Activated CD8-positive, alpha-beta T cell treated with anti-CD3 and anti-CD28 coated beads, Interleukin-2, amount 10 ng/mL, durations not matched to agents 7 days and 5 days (primary cell): ENCODE measurements at regions not wholly inside any gene's neighbourhood (a gene's known extent, or its start where the extent isn't known, plus 50 kb on each side); places are given as distances from the start of the nearest gene placed in this dataset.

ENCODE experiments used
- ATAC-seq: fragments of 150-1000 bp; cut with Tn5 transposase; one replicate; pipeline ENCODE4 v1.10.0; 2021; ENCODE audit warnings: moderate library complexity
- CTCF ChIA-PET: fragments of 350-600 bp; sonication (Branson Sonifier 250); formaldehyde crosslinking; loops from one replicate; lab custom pipeline; 2021; ENCODE audit warnings: antibody characterized with exemption; lab: Charles Lee
- POLR2A ChIA-PET: fragments of 350-600 bp; sonication (Branson Sonifier 250); formaldehyde crosslinking; loops from one replicate; lab custom pipeline; 2021; ENCODE audit warnings: antibody characterized with exemption; lab: Charles Lee
- DNase-seq: peaks from one replicate; pipeline ENCODE4 v3.0.0-alpha.2; 2020
- H3K27ac Mint-ChIP-seq: one replicate; pipeline ENCODE4 v1.8.0; 2021; ENCODE audit warnings: mild to moderate bottlenecking, mixed read lengths
- H3K27me3 Mint-ChIP-seq: one replicate; pipeline ENCODE4 v1.8.0; 2021; ENCODE audit warnings: low read depth, mixed read lengths
- H3K36me3 Mint-ChIP-seq: one replicate; pipeline ENCODE4 v1.8.0; 2021; ENCODE audit warnings: low read depth, mixed read lengths
- H3K4me1 Mint-ChIP-seq: one replicate; pipeline ENCODE4 v1.8.0; 2021; ENCODE audit warnings: low read depth, mixed read lengths
- H3K4me3 Mint-ChIP-seq: one replicate; pipeline ENCODE4 v1.8.0; 2021; ENCODE audit warnings: mild to moderate bottlenecking, mixed read lengths
- H3K9me3 Mint-ChIP-seq: one replicate; pipeline ENCODE4 v1.8.0; 2022; ENCODE audit warnings: mixed read lengths; ENCODE audit not compliant: insufficient read depth

DNA sequence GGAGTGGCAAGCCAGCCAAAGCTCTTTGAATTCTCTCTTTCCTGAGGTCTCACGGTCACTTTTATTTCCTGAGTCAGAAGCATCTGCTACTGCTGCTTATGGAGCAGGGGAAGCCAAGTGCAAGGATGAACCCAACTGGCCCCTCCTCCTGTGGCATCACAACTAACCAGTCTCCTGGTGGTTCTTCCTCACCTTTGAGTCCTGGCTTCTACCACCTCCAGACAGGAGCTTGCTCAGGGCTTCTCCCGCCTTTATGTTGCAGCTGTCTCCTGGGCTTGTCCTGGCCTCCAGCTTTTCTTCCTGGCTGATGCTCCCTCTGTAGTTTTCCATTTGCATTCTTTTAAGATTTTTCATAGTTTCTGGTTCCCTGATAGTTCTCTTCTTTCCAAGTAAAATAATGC is 349.7 kb upstream of the NRP1 start:
- H3K36me3 Mint-ChIP-seq = no peaks in the 10 kb centered on the region
- POLR2A ChIA-PET = no interaction called here
- H3K27me3 Mint-ChIP-seq = no peaks in the 10 kb centered on the region
- H3K27ac Mint-ChIP-seq = no peak overlapping the region
- H3K4me3 Mint-ChIP-seq = no peak overlapping the region
- no peaks in the 10 kb centered on the region for H3K4me1 Mint-ChIP-seq
- ATAC-seq (no peak), DNase-seq (no peak)
- CTCF ChIA-PET = no interaction called here
- H3K9me3 Mint-ChIP-seq = peaks cover 3% of the 10 kb centered on the region

DNA sequence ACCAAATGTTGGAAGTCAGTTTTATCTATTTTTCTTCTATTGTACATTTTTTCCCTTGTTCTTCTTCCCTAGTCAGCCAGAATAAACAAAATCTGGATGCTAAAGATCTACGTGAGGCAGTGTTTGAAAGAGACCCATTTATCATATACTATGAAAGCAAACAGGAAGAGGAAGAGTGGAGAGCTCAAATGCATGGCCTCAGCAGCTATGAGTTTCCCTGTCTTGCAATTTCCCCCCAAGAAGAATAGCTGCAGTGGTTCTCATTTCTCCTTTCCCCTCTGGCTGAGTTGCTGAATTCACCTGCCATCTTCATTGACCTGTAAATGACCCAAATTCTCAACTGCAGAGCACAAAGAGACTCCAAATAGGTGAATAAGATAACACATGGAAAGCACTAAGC is 347.1 kb upstream of the NRP1 start:
- Mint-ChIP-seq H3K27ac (no peak overlapping the region), H3K27me3 (no peaks in the 10 kb centered on the region), H3K4me3 (no peak overlapping the region), H3K4me1 (no peaks in the 10 kb centered on the region), H3K9me3 (peaks cover 3% of the 10 kb centered on the region), H3K36me3 (no peaks in the 10 kb centered on the region)
- CTCF ChIA-PET = no interaction called here
- DNase-seq = no peak
- ATAC-seq = no peak
- POLR2A ChIA-PET = no interaction called here

DNA sequence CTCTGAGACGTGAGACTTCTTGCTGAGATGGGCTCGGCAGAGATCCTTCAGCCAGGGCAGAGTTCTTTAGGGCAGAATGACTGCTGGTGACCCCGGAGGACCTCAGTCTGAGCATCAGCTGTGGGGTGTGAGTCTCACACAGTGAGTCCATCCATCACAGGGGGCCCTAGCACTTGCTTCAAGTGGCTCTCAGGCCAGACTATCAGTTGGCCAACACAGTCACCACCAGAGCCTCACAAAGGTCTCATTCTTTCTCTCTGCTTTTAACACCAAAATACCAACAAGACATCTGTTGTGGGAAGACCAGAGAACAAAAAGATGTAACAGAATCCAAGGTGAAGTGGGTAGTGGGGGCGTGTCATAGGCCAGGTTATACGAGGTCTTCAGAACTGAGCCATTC is 345.6 kb upstream of the NRP1 start:
- peaks cover 3% of the 10 kb centered on the region for H3K9me3 Mint-ChIP-seq
- no peak for DNase-seq
- POLR2A ChIA-PET = no interaction called here
- H3K27ac Mint-ChIP-seq = no peak overlapping the region
- no peaks in the 10 kb centered on the region for H3K4me1 Mint-ChIP-seq
- no peaks in the 10 kb centered on the region for H3K36me3 Mint-ChIP-seq
- no peak overlapping the region for H3K4me3 Mint-ChIP-seq
- no peaks in the 10 kb centered on the region for H3K27me3 Mint-ChIP-seq
- ATAC-seq = no peak
- CTCF ChIA-PET = no interaction called here

DNA sequence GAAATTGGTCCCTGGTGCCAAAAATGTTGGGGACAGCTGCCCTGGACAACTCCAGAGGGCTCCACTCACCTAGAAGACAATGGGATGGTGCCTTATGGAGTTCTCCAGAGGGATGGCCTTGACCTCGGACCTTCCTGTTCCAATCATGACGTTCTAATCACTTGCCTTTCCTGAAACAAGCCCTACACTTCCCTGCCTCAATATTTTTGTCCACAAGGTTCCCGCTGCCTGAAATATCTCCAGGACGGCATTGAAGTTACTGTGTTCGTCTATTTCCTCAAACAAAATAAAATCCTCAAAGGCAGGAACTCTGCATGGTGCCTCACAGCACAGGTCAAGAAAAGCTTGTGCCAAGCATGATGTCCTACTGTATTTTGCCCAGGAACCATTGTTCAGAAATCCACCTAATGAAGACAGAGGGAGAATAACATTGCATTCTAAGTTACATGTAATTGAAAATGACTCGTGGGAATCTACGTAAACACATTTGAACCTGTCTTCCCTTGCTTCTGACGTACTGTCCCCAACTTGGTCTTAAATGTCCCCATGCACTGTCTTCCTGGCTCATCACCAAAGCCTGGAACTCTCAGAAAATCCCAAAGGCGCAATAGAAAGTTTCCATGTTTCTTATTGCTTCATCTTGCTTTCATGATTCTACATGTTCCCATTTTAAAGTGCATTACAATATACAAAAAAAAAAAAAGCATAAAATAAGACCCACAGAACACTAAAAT is 342.3 kb upstream of the NRP1 start:
- DNase-seq = no peak
- Mint-ChIP-seq H3K4me3 (no peak overlapping the region), H3K27ac (no peak overlapping the region), H3K9me3 (no peaks in the 10 kb centered on the region), H3K36me3 (no peaks in the 10 kb centered on the region), H3K27me3 (no peaks in the 10 kb centered on the region), H3K4me1 (no peaks in the 10 kb centered on the region)
- no peak for ATAC-seq
- ChIA-PET POLR2A (no interaction called here), CTCF (no interaction called here)

DNA sequence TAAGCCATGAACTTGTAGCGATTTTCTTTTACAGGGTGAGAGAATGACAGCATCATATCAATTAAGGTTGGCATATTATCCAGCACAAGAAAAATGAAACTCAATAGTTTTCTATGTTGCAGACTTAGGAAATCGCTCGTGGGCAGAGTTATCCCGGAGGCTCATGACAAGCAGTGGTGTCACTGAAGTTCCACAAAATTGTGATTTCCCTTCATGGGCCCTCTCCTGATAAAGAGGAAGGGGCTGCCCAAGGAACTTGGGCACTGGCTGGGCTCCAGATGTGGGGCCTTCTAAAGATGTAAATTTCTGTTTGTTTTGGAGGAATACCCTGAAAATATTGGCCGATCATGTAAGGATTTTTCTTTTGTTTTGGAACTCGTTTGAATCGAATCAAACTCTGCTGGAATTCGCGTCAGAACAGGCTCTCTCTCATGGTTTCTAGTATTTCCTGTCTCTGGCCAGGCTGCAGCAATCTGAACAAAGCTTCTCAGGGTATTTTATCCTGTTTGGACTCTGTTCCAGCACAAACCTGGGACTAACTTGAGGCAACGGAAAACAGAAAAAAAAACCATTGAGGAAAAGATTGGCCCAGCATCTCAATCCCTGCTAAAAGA is 340.6 kb upstream of the NRP1 start:
- CTCF ChIA-PET = no interaction called here

DNA sequence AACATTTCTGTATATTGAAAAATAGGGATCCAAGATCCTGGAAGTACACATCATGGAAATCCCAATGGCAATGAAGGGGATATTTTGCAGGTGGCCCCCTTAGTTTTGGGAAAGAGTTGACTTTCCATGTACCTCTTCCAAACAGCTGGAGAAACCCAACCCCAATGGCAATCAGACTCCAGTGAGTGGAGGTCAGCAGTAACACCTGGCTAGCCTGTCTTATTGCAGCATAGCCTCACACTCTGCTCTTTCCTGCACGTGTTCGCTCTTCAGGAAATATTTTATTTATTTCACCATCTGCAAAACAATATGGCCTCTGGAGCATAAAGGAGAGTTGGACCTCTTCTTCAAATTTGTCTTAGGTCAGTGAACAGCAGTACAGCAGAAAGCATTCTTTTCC is 340.0 kb upstream of the NRP1 start:
- no peaks in the 10 kb centered on the region for H3K27me3 Mint-ChIP-seq
- no peak overlapping the region for H3K4me3 Mint-ChIP-seq
- ChIA-PET CTCF (no interaction called here), POLR2A (no interaction called here)
- ATAC-seq = no peak
- no peaks in the 10 kb centered on the region for H3K36me3 Mint-ChIP-seq
- DNase-seq = no peak
- H3K9me3 Mint-ChIP-seq = no peaks in the 10 kb centered on the region
- no peaks in the 10 kb centered on the region for H3K4me1 Mint-ChIP-seq
- H3K27ac Mint-ChIP-seq = no peak overlapping the region

More for the DNA sequence above, 340.6 kb upstream of the NRP1 start:
- no peaks in the 10 kb centered on the region for H3K36me3 Mint-ChIP-seq
- H3K27me3 Mint-ChIP-seq = no peaks in the 10 kb centered on the region
- DNase-seq (no peak), ATAC-seq (no peak)
- no peak overlapping the region for H3K4me3 Mint-ChIP-seq
- H3K9me3 Mint-ChIP-seq = no peaks in the 10 kb centered on the region
- POLR2A ChIA-PET = no interaction called here
- no peaks in the 10 kb centered on the region for H3K4me1 Mint-ChIP-seq
- no peak overlapping the region for H3K27ac Mint-ChIP-seq

DNA sequence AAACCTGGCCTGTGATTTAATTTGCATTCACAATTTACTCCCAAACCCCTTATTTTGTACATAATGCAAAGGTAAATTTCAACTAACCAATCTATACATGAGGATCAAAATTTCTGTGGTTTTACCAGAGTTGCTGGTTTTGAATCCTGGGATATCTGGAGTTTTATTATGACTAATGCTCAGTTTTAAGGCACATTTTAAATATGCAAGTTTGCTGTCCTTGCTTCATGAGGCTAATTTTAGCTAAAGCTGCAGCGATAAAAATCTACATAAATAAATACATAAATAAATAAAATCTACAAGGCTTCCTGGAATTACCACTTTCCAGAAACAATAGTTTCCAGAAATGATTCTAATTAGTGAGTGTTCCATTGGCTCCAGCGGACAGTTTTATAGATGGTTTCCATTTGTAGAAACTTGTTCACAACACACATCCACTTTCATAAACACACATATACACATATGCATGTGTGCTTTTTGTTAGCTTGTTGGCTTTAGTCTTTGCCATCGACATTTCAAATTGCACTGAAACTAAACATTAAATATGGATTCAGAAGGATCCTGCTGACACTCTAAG is 339.5 kb upstream of the NRP1 start:
- no peaks in the 10 kb centered on the region for H3K36me3 Mint-ChIP-seq
- no peaks in the 10 kb centered on the region for H3K9me3 Mint-ChIP-seq
- no peak for DNase-seq
- no peaks in the 10 kb centered on the region for H3K4me1 Mint-ChIP-seq
- H3K27ac Mint-ChIP-seq = no peak overlapping the region
- no peak overlapping the region for H3K4me3 Mint-ChIP-seq
- POLR2A ChIA-PET = no interaction called here
- CTCF ChIA-PET = no interaction called here
- no peaks in the 10 kb centered on the region for H3K27me3 Mint-ChIP-seq
- ATAC-seq = no peak

DNA sequence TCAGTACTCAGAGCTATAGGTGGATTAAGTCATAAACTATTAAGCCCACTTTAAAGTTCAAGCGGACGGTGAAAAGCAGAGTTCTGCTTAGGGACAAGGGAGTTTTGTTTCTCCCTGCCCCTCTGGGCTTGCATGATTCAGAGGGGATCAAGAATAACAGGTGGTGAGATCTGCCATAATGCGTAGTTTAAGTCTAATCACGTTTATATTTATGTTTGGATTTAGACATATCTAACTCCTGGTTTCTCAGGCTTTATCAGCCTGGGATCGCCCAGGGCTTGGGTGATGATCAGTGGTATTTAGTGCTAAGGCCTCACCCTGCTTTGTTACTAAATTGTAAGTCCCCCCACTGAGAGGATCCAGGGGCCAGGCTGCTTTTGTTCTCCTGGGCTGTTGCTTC is 335.4 kb upstream of the NRP1 start:
- Mint-ChIP-seq H3K36me3 (no peaks in the 10 kb centered on the region), H3K27ac (no peak overlapping the region), H3K9me3 (no peaks in the 10 kb centered on the region), H3K27me3 (no peaks in the 10 kb centered on the region), H3K4me1 (no peaks in the 10 kb centered on the region), H3K4me3 (no peak overlapping the region)
- ATAC-seq (no peak), DNase-seq (no peak)
- CTCF ChIA-PET = no interaction called here
- POLR2A ChIA-PET = no interaction called here

DNA sequence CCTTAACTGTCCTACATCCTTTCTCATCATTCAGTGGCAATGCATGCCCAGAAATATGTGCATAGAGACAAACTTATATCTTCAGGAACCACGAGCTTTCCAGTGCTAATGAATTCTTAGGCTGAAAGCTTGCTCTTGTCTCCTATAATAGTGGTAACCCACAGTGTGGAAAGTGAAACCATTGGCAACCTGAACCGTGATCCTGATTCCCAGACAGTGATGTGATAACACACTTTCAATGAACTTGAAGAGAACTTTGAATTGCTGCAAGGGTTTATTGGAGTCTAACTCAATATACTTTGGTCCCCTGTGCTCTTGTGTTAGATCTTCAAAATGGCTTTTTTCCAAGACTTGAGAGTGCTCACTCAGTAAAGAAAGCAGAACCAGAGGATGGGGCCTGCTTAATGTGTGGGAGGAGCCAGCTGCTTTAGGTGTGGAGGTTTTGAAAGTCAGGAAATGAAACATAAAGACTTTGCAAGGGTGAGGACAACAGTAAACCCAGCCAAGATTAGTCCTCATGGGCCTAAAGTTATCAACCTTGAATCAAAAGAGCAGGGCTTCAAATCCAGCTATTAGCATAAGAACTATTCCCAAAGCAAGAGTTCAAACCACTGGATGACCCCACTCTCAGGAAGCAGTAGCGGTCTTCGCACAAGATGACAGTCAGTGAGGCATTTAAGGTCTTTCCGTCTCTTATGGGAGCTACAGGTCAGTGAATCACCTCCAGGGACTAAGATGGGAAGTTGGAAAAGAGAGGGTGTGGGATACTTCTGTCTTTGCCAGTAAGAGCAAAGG is 332.4 kb upstream of the NRP1 start:
- POLR2A ChIA-PET = no interaction called here
- Mint-ChIP-seq H3K36me3 (no peaks in the 10 kb centered on the region), H3K27ac (no peak overlapping the region), H3K27me3 (no peaks in the 10 kb centered on the region), H3K4me1 (no peaks in the 10 kb centered on the region), H3K4me3 (no peak overlapping the region), H3K9me3 (no peaks in the 10 kb centered on the region)
- DNase-seq (no peak), ATAC-seq (no peak)
- CTCF ChIA-PET = no interaction called here

DNA sequence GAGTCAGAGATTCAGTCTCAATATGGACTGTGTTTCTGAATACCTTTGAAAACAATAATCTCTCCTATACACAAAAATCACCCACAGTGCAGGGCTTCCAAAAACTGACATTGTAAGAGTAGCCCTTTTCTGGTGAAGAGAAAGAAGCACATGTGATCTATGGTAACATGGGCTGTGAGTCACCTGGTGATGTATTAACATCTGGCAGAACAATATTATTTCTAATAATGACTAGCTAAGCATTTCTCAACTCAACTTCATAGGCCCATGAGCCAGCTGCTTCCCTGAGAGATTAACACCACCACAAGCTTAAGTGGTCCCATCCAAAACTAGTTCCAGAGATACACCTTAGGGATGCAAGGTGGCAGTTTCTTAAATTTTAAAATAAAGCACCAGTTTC is 331.0 kb upstream of the NRP1 start:
- no peaks in the 10 kb centered on the region for H3K9me3 Mint-ChIP-seq
- no peaks in the 10 kb centered on the region for H3K36me3 Mint-ChIP-seq
- ATAC-seq (no peak), DNase-seq (no peak)
- no peak overlapping the region for H3K4me3 Mint-ChIP-seq
- no peaks in the 10 kb centered on the region for H3K27me3 Mint-ChIP-seq
- ChIA-PET POLR2A (no interaction called here), CTCF (no interaction called here)
- no peaks in the 10 kb centered on the region for H3K4me1 Mint-ChIP-seq
- H3K27ac Mint-ChIP-seq = no peak overlapping the region

DNA sequence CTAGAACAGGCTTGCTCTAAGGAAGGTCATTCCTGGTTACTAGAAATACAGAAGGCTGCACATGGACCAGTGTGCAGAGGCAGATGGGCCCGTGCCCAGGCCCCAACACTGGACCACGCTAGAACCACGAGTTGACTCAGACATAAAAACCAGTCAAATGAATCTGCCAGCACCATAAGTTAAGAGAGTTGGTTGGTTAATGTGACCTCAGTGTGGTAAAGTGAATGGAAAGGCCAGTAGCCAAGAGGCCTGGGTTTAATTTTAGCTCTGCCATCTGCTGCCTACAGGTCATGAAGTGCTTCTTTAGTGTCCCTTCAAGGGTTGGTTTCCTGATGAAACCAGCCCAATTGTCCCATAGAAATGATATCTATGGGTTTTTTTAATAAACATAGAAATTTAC is 329.6 kb upstream of the NRP1 start:
- ATAC-seq (no peak), DNase-seq (no peak)
- POLR2A ChIA-PET = no interaction called here
- CTCF ChIA-PET = no interaction called here
- no peaks in the 10 kb centered on the region for H3K36me3 Mint-ChIP-seq
- H3K27me3 Mint-ChIP-seq = no peaks in the 10 kb centered on the region
- no peaks in the 10 kb centered on the region for H3K9me3 Mint-ChIP-seq
- H3K4me3 Mint-ChIP-seq = no peak overlapping the region
- no peaks in the 10 kb centered on the region for H3K4me1 Mint-ChIP-seq
- H3K27ac Mint-ChIP-seq = no peak overlapping the region
